ENCODE measurements at regions not wholly inside any gene's neighbourhood (a gene's known extent, or its start where the extent isn't known, plus 50 kb on each side); places are given as distances from the start of the nearest gene placed in this dataset.

DNA sequence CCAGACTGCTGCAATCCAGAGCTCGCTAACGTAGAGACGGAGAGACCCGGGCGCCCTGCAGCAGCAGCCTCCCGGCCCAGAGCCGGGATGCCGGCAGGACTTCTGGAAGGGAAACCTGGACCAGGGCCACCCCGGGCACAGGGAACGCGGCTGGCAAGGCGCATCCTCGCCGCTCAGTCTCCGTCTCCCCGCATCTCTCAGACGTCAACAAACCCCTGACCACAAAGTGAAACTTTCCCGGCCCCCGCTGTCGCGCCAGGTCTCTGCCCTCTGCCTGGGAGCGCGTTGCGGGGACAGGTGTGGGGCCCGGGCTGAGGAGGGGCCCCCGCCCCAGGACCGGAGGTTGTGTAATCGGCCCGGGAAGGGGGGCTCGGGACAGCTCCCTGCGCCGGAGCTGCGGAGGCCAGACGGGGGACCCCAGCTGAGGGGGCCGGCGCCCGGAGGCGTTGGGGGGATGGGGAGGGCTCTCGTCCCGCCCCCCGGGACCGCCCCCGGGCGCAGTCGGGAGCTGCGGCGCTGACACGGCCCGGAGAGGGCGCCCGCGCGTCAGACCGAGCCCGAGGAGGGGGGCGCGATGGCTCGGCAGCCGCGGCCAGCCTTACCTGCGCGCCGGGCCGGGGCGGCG, 116.6 kb upstream of the HIVEP3 start:
- peak in 49 of 56 donors; percentile 29 to 93 (median 76) for DNase-seq

DNA sequence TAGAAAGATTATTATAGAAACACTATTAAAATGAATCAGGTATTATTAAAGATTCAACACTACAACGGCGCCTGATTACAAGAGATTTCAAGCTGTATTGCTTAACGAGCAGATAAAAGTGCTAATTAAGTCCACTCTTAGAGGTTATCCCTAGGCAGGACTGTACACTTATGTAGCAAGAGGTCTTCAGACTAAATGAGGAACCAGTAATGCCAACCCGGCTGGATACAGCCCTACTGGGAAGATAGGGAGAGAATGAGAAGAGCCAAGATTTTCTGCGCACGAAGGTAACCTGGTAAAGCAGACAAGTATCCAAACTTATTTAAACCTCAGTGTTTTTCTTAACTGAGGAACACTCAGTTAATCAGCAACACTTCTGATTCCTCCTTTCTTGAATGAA, 115.7 kb upstream of the HIVEP3 start:
- DNase-seq: no peak

DNA sequence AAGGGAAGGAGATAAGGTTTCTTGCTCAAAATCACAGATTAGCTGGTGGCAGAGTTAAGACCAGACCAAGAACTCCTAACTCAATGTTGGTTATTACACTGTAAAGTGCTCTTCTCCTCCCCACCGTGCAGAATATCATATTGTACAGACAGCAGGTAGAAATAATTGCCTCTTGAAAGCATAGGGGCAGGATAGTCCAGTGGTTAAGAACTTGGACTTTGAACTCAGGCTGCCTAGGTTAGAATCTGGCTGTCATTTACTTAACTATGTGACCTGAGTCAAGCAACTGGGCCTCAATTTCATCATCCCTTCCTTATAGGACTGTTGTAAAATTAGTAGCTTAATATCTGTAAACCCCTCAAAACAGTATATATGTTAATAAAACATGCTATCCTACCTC, 114.9 kb upstream of the HIVEP3 start:
- no peak for DNase-seq

DNA sequence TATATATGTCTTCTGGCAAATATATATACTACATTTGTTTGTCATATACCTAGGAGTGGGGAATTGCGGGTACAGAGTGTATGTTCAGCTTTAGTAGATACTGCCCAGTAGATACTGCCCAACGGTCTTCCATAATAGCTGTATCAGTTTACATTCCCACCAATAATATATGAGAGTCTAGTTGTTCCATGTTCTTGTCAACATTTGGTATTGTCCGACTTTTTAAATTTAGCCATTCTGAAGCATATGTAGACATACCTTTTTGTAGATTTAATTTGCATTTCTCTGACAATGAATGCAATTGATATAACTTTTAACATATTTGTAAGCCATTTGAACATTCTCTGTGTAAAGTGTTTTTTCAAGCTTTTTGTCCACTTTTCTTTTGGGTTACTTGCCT, 99.0 kb upstream of the HIVEP3 start:
- DNase-seq: no peak

DNA sequence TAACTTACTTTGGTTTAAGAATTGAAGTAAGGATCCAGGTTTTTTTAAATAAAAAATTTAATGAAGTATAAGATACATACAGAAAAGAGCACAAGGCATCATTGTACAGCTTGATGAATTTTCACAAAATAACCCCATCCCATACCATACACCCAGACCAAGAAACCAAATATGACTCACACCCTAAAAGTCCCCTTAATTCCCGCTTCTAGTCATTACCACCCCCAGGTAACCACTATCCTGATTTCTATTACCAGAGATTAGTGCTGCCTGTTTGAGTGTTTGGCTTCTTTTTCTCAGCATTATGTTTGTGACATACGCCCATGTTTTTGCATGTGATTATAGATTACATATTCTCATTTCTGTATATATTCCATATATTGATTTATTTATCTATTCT, 98.5 kb upstream of the HIVEP3 start:
- DNase-seq: no peak

DNA sequence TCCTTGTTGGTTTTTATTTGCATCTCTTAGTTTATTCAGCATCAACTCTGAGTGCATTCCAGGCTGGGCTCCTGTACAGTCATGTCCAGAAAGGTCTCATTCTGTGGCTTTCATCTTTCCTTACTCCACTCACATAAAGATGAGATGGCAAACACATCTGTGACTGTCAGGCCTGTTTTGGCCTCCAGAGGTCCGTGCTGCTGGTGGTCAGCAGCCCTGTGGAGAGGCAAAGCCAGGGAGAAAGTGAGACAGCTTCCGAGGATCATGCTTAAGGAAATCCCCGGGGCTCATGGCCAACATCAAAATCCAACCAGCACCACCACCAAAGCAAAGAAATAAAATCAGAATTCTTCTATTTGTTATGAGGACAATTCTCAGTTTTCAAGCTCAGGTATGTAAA, 96.1 kb upstream of the HIVEP3 start:
- DNase-seq: no peak

- DNase-seq: peak in 40 of 56 donors; percentile 4 to 51 (median 30)
Observed at GRCh38 chr1:42013881-42014470, 95.3 kb upstream of the HIVEP3 start.

- DNase-seq: no peak
Observed at GRCh38 chr1:42012852-42013251, 94.1 kb upstream of the HIVEP3 start.

DNA sequence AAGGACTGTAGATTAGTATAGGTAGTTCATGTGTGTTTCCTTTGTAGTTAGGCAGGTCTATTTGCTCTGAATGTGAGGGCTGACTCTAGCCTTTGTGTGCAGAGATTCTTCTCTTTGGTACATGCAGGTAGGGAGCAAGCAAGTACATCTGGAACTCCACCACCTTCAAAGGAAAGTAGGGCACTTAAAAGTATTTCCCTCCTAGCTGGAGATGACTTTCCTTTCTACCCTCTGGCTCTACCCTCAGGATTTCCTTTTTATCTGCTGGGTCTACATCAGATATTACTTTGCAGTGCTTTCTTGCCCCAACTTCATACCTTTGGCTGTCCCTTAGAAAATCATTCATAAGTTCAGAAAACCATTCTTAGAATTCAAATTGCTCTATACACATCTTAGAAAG, 91.7 kb upstream of the HIVEP3 start:
- DNase-seq: no peak

DNA sequence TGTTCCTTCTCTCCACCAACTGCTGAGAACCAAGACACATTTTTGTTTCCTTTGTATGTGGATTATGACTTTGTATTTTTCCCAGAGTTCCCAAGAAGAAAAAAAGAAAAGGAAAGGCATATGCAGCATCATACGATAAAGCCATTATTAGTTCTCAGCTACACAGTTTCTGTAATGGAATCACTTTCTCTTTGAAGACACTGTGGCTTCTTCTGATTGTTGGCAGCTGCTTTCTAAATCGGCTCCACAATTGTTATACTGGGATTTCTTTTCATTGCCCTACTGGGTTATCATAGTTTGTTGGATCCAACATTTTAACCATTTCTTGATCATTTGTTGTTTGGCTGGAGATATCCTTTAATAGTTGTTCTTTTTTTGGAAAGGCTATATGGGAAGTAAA, 89.5 kb upstream of the HIVEP3 start:
- no peak for DNase-seq

DNA sequence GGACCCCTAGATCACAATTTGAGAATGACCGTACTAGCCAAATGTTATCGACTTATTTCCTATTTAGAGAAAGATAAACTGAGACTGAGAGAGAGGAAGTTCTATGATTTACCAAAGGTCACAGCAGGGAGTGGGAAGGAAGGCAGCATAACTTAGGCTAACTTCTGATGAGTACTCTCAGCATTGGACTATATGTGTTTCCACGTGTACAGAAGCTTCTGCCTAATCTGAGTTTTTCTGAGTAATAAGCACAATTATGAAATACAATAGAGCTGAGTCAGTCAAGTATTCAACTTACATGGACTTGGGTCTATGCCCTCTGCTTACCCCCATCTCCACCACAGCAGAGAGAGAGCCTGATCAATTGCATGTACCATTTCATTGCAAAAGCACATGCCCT, 88.1 kb upstream of the HIVEP3 start:
- no peak for DNase-seq

GRCh38 chr1:42006093-42006492, 87.4 kb upstream of the HIVEP3 start:
- no peak for DNase-seq

GRCh38 chr1:42005530-42005929, 86.8 kb upstream of the HIVEP3 start:
- DNase-seq: no peak

- DNase-seq: no peak
Observed at GRCh38 chr1:42004860-42005259, 86.1 kb upstream of the HIVEP3 start.

DNA sequence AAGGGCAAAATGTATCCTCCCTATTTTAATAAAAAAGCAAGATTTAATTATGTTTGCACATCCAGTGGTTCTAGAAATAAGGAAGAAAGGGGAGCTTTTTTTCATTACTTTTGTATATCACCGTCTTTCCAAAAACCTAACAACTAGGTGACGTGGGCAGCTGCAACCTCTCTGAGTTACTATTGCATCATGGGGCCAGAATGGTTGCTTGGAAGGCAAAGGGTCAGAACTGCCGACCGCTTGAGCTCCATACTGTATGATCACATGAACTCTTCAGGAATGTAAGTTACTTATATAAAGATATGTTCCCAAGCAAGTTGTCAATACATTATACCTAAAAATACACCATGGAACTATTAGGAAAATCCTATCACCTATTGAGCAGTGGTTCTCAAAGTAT, 85.6 kb upstream of the HIVEP3 start:
- DNase-seq: no peak

DNA sequence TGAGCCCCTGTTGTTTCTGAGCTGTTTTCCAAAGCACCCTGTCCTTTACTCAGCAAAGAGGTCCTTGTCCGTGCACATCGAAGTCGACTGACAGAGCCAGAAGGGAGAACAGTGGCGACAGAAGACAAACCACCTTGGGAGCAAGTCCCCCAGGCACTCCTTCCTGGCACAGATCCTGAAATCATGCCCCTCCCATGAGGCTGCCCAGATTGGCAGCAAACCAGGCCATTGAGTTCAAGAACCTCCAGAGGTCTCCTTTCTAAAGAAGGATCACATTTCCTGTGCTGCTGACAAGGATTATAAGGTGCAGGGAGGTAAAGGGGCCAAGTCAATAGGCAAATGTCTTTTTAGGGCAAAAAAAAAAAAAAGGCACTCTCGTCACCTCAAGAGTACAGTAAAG, 84.7 kb upstream of the HIVEP3 start:
- peak in 1 of 56 donors; percentile 4 for DNase-seq

DNA sequence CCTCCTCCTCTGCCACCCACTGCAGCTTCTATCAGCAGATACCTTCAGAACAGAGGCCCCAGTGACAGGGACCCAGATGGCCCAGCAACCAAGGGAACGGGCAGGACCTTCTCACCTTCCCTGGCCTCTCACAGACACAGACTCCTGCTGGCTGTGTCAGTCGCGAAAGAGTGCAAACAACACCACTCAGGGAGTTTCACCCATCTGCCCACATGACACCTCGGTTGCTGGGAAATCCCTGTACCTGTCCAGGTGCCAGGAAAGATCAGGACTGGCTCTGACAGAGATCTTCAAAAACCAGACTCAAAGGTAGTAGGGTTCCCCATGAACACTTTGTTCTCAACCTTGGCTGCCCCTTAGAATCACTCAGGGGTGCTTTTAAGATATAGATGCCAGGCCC, 83.5 kb upstream of the HIVEP3 start:
- DNase-seq: no peak

DNA sequence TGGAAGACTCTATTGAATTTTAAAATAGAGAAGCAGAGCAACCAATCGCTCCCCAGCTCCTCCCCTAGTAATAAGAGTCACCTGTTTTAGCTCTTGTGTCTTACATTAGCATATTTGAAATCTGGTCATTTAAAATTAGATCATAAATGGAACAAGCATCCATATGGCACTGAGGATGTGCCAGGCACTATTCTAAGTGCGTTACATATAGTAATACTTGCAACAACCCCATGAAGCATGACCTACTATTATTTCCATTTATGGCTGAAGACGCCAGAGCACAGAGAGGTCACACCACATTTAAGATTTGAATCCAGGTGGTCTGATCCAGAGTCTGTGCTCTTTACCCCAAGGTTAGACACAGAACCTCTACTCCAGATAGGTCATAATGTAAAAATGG, 82.0 kb upstream of the HIVEP3 start:
- DNase-seq: no peak

DNA sequence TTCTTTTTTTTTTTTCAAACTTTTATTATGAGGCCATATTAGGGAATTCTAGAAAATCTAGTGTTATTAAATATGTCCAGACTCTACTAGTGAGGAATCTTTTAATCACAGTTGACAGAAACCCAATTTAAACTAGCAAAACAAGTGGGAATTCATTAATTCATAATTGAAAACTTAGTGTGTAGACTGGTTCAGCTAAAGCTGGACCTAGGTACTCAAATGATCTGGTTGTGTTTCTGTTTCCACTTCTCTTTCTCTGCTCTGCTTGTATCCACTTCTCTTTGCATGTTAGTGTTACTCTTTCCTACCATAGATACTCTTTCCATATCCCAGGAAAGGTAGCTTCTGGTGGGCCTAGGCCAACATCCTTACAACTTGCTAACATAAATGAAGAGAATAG, 81.2 kb upstream of the HIVEP3 start:
- no peak for DNase-seq

DNA sequence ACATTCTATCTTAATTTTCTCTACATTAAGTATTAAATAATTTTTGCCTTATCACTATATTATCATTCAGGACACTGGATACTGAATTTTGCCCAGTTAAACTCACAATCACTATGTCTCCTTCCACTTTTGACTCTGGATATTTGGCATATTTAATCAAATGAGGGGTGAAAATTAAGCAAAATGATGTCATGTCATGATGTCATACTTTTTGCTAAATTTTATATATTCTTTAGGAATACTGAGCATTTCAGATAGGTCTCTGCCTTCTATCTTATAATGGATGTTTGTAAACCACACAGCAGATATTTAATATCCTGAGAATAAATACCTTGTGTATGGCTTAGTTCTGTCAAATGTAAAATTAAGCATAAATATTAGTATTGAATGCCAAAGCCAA, 79.5 kb upstream of the HIVEP3 start:
- DNase-seq: no peak

DNA sequence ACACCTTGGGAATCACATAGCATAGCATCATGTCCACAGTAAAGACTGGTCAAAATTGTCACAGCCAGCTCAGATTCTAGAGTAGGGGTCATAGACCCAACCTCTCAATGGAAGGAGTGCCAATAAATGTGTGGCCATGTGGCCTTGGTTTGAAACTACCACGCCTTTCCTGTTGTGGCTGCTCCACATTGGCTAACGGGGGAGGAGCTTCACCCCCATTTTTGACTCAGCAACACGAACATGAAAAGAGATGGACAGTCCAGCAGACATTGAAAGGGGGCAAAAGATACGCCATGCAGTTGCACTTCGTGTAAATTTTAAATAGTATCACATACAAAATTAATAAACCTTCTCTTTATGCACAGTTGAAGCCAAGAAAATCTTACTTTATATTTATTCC, 78.4 kb upstream of the HIVEP3 start:
- no peak for DNase-seq

- DNase-seq: no peak
Observed at GRCh38 chr1:41995441-41996130, 76.9 kb upstream of the HIVEP3 start.

DNA sequence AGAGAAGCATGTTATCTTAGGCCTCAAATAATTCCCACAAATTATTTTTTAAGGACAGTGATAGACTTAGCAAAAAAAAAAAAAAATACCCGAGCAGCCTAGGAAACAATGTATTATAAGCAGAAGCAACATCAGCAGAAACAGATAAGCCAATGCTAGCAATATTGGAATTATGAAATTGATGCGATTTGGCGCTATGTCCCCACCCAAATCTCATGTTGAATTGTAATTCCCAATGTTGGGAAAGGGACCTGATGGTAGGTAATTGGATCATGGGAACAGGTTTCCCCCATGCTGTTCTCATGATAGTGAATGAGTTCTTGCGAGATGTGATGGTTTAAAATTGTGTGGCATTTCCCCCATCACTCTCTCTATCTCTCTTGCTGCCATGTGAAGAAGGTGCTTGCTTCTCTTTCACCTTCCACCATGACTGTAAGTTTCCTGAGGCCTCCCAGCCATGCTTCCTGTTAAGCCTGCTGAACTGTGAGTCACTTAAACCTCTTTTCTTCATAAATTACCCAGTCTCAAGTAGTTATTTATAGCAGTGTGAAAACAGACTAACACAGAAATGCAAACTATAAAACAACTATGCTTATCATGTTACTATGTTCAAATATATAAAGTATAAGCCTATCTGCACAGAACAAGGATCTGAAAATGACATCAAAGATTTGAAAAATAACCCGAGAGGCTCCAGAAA, 75.6 kb upstream of the HIVEP3 start:
- no peak for DNase-seq
